Esophagus squamous epithelium (tissue), 5 donors: ENCODE measurements at regions not wholly inside any gene's neighbourhood (a gene's known extent, or its start where the extent isn't known, plus 50 kb on each side); places are given as distances from the start of the nearest gene placed in this dataset.

Experiments
- DNase-seq: peaks from one replicate; lab custom pipeline; 2025; lab: John Stamatoyannopoulos, UW
- H3K27ac ChIP-seq, 4 donors: fragments of 200-600 bp; sonication (generic); one replicate each; pipeline ENCODE4 v1.5.1; 2016 to 2019; ENCODE audit warnings: mild to moderate bottlenecking in 1 of 4
- H3K27me3 ChIP-seq, 4 donors: fragments of 200-600 bp; sonication (generic); 1 replicate in 3 of 4; 2 replicates in 1 of 4; pipeline versions ENCODE4 v1.5.1 to v1.6.0; 2017 to 2021; ENCODE audit warnings: antibody characterized with exemption in 1 of 4
- H3K36me3 ChIP-seq, 3 donors: fragments of 200-600 bp; sonication (generic); one replicate each; pipeline ENCODE4 v1.5.1; 2016 to 2019
- H3K4me1 ChIP-seq, 3 donors: fragments of 200-600 bp; sonication (generic); one replicate each; pipeline ENCODE4 v1.5.1; 2017 to 2019
- H3K4me3 ChIP-seq, 4 donors: fragments of 200-600 bp; sonication (generic); 1 replicate in 3 of 4; 2 replicates in 1 of 4; pipeline ENCODE4 v1.5.1; 2016 to 2019; ENCODE audit warnings: mild to moderate bottlenecking in 2 of 4, moderate library complexity in 1 of 4
- H3K9me3 ChIP-seq, 3 donors: fragments of 200-600 bp; sonication (generic); one replicate each; pipeline ENCODE4 v1.5.1; 2016 to 2019
- CTCF ChIP-seq, 6 experiments: fragments of 450-650 bp in 4 of 6; fragments of 200-600 bp in 2 of 6; sonication (generic) in 2 of 6; IDR thresholded peaks; one replicate each; pipeline ENCODE4 v1.5.1; 2016 to 2019; ENCODE audit warnings: antibody characterized with exemption in 6 of 6, mild to moderate bottlenecking in 4 of 6, moderate library complexity in 4 of 6
- POLR2A ChIP-seq, 4 donors: fragments of 450-650 bp; IDR thresholded peaks; one replicate each; pipeline ENCODE4 v1.6.1; 2017; ENCODE audit warnings: antibody characterized with exemption in 4 of 4, mild to moderate bottlenecking in 4 of 4, moderate library complexity in 3 of 4
- WGBS, 2 donors: methylation state at CpG; one replicate each; pipeline ENCODE4 v1.1.5; 2018; 5-methylcytosine and 5-hydroxymethylcytosine counted together
- intact Hi-C: fragments of 100-400 bp; cut with DNase I; formaldehyde crosslinking; loops from one replicate; pipeline ENCODE4 v1.15.0; 2022
- donor health status: DM: yes; HTN: yes; CAD: no.

- TF ChIP-seq CTCF (IDR thresholded peaks at IDR 0.05) (no peak), POLR2A (IDR thresholded peaks at IDR 0.05) (no peak)
- Histone ChIP-seq H3K36me3 (no peaks in the 10 kb centered on the region), H3K4me3 (no peak overlapping the region), H3K4me1 (no peaks in the 10 kb centered on the region), H3K27me3 (no peaks in the 10 kb centered on the region), H3K27ac (no peak overlapping the region), H3K9me3 (no peaks in the 10 kb centered on the region)
- DNase-seq = no peak
- 88 to 92% methylated on average over 3 of the region's 3 CpGs for WGBS, 2 donors
- intact Hi-C loops = no loop called here
Measured at GRCh38 chr2:177129610-177130009, 83.0 kb upstream of the HNRNPA3 start.

- no peaks in the 10 kb centered on the region for H3K9me3 ChIP-seq
- no peaks in the 10 kb centered on the region for H3K4me1 ChIP-seq
- intact Hi-C loops = no loop called here
- TF ChIP-seq POLR2A (IDR thresholded peaks at IDR 0.05) = no peak
- no peak for TF ChIP-seq CTCF (IDR thresholded peaks at IDR 0.05)
- no peak overlapping the region for H3K27ac ChIP-seq
- H3K27me3 ChIP-seq = no peaks in the 10 kb centered on the region
- H3K36me3 ChIP-seq = no peaks in the 10 kb centered on the region
- no peak overlapping the region for H3K4me3 ChIP-seq
- no peak for DNase-seq
Measured at GRCh38 chr2:177131858-177132257, 80.7 kb upstream of the HNRNPA3 start.

DNA sequence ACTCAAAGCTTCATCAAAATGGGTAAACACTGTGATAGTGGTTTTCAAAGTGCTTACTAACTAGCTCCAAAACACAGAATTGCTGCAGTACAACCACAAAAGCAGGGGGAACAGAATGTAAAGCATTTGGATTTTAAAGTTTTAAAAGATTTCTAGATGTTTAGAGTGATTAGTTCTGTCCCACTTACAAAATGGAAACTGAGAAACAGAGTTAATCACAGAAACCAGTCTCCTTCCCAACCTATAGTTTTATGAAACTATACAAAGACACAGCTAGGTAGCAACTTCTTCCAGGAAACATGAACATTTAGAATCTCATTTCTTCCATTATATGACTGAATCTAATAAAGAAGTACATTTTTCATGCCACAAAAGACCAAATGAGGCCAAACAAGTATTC lies 73.8 kb upstream of the HNRNPA3 start:
- DNase-seq = no peak
- Histone ChIP-seq H3K4me1 (no peaks in the 10 kb centered on the region), H3K27me3 (peaks cover 0 to 5% (median 0%) of the 10 kb centered on the region in 4 donors), H3K4me3 (no peak overlapping the region), H3K27ac (no peak overlapping the region), H3K9me3 (no peaks in the 10 kb centered on the region), H3K36me3 (no peaks in the 10 kb centered on the region)
- intact Hi-C loops = no loop called here
- no peak for TF ChIP-seq POLR2A (IDR thresholded peaks at IDR 0.05)
- no peak for TF ChIP-seq CTCF (IDR thresholded peaks at IDR 0.05)

DNA sequence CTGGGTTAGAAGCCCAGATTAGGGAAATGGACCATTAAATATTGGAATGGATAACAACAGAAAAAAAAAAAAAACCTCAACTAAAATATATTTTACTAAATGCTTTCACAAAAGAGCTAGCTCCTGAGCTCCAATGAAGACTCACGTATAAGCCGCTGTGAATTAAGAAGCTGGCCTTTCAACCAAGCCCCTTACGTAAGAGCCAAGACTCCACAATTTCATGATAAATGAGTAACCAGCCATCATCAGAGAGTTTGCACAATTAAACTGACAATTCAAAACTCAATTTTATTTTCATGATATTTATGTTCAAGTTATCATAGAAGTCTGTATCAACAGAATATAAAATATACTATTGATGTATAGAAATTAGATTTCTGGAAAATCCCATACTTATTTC lies 70.7 kb upstream of the HNRNPA3 start:
- intact Hi-C loops = loop anchor here (10.0 kb wide), 1 partner anchor 1017 kb away; the partner anchor contains the start of genes HOXD8 and HOXD9

DNA sequence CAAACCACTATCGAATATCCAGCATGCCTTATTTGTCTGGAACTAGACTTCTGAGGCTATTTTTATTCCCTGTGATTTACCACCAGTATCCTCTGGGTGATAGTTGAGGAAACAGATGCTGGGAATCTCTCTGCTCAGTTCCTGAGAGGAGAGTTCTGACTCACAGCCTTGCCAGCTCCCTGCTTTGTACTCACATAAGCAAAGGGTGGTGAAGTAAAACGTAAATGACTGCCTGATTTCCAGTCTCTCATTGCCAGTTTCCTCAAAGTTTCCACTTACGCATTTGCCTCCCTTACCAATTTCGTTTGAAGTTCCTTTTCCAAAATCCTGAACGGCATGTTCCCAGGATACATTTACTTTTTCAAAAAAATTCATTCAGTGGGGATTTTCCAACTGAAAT lies 69.2 kb upstream of the HNRNPA3 start:
- Histone ChIP-seq H3K4me3 (no peak overlapping the region), H3K27ac (peak overlapping the region in 2 of 4 donors; percentile 13 to 47), H3K9me3 (no peaks in the 10 kb centered on the region), H3K36me3 (no peaks in the 10 kb centered on the region), H3K27me3 (peaks cover 0 to 41% (median 6%) of the 10 kb centered on the region in 4 donors), H3K4me1 (peaks cover 0 to 10% (median 7%) of the 10 kb centered on the region in 3 donors)
- TF ChIP-seq POLR2A (IDR thresholded peaks at IDR 0.05) (no peak), CTCF (IDR thresholded peaks at IDR 0.05) (no peak)
- WGBS, 2 donors = 30 to 41% methylated on average over 5 of the region's 5 CpGs
- intact Hi-C loops = loop anchor here (10.0 kb wide), 1 partner anchor 1019 kb away; the partner anchor contains the start of genes HOXD8 and HOXD9
- DNase-seq = no peak

More for the DNA sequence above, 70.7 kb upstream of the HNRNPA3 start:
- Histone ChIP-seq H3K9me3 (no peaks in the 10 kb centered on the region), H3K27ac (no peak overlapping the region), H3K27me3 (peaks cover 0 to 29% (median 0%) of the 10 kb centered on the region in 4 donors), H3K36me3 (no peaks in the 10 kb centered on the region), H3K4me1 (no peaks in the 10 kb centered on the region), H3K4me3 (no peak overlapping the region)
- TF ChIP-seq CTCF (IDR thresholded peaks at IDR 0.05) (no peak), POLR2A (IDR thresholded peaks at IDR 0.05) (no peak)
- no peak for DNase-seq
- WGBS, 2 donors = 93% methylated on average over 3 of the region's 3 CpGs
